ENCODE measurements at regions not wholly inside any gene's neighbourhood (a gene's known extent, or its start where the extent isn't known, plus 50 kb on each side); places are given as distances from the start of the nearest gene placed in this dataset.

DNA sequence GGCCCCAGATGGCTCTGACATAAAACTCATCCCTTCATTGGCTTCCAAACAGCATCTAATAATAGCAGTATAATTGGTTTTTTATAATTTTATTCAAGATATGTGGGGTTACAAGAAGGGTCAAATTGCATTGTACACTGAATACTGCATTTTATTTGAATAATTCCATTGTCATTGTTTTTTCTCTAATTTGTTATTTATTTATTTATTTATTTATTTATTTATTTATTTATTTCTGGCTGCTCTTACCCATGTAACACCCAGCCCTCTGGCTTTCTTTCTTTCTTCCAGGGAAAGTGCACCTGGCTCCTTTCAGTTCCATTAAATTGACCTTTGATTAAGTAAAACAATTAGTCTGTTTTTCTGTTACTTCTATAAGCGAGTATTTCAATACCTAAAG, 210.1 kb downstream of the CDH9 start:
- DNase-seq, result no peak

DNA sequence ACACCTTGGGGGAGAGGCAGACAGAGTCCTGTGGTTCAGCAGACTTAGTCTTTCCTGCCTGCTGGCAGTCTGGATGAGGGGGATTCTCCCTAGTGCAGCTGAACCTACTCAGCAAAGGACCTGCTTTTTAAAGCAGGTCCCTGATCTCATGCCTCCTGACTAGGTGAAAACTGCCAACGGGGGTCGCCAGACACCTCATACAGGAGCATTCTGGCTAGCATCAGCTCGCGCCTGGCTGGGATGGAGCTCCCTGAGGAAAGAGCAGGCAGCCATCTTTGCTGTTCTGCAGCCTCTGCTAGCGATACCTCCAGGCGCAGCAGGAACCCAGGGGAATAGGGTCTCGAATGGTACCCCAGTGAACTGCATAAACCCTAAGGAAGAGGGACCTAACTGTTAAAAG, 225.2 kb downstream of the CDH9 start:
- DNase-seq, result no peak

DNA sequence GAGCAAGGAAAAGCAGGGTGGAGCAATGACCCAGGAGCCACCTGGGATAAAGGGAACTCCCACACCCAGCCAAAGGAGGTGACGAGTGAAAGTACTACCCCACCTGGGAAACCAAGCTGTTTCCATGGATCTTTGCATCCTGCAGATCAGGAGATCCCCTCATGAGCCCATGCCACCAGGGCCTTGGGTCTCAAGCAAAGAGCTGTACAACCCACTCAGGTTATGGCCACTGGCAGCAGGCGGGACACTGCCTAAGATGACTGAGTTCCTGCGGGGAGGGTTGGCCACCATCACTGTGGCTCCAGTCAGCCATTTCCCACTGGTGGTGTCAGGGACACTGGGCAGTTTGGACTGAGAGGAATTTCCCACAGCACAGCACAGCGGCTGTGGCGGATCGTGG, 225.7 kb downstream of the CDH9 start:
- no peak for DNase-seq

DNA sequence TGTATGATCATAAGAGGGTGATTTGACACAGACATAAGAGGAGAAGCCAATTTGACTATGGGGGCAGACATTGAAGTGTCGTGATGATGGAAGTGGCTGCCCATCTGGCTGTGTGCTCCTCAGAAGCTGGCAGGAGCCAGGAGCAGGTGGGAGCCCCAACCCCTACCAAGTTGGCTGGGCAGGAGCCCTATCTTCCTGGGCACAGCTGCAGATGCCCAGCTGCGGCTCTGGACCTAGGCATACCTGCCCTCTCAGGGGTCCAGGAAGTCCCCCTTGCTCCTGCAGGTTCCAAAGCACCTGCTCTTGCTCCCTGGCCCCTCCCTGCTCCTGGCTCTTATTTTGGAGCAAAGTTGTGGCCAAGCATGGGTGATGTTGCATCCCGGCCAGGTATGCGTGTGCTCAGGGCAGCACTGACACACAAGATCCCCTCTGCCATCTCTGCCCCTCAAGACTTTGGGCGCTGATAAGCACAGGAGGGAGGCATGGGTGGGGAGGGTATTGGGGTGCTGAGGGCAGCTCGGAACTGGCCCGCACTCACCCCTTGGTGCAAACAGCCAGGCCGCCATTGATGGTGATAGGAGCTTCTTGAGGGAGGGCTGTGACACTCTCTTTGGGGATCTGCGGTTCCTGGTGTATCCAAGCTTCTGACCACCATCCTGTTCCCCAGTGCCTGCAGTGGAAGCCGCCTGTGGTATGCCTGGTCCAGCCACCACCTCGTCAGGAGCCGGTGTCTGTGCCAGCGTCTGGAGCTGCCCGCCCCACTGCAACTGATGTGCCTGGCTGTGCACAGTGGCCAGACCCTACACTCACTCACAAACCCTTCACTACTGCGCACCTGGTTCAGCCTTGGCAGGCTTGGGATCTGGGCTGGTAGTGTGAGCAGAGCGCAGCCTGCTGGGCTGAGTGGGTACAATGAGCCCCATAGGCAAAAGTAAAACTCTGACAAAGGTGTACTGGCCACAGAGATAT, 230.9 kb downstream of the CDH9 start:
- peak in 1 of 2 experiments; percentile 26 for DNase-seq

DNA sequence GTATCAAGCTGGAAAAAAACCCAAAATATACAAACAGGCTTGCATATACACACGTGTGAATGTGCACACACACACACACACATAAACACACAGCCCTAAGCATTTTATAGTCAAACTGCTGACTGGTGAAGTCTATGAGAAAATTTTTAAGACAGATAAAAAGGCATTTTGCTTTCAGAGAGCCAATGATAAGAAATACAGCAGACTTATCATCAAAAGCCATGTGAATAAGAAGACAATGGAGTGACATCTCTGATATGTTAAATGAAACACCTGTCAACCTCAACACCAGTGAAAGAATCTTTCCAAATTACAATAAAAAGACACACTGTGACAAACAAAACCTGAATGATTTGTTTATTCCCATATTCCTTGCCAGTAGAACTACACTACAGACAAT, 233.3 kb downstream of the CDH9 start:
- DNase-seq, result no peak

DNA sequence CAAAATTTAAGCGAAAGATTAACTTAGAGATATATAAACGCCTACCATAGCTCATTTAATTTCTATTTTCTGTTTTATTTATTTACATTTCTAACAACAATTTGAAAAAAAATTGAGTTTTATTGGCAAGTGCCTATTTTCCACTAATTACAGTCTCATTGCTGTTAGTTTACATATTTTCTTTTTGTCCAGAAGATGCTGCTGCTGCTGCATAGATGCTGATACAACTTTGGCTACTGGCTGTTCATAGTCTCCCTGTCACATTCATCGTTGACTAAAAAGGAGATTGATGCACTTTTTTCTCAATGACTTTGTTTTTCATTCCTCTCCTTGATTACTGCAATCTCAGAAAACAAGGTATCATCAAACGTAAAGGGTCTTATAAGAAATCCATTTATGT, 235.4 kb downstream of the CDH9 start:
- no peak for DNase-seq

DNA sequence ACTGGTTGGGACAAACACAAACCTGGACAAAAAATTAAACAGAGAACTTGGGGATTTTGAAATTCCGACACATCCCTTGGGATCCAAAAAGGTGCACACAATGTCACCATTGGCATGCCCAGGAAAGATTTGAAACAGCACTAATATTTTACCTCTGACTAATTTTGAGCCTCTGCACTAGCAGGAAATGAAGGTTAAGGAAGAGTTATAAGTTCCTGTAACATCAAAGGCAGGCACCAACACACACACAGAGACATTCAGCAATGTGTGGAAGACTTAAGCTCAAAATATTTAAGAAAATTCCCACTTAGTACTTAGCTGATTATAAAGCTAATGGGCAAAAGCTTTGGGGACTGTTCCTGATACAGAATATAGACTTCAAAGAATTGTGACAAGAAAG, 247.0 kb downstream of the CDH9 start:
- no peak for DNase-seq

DNA sequence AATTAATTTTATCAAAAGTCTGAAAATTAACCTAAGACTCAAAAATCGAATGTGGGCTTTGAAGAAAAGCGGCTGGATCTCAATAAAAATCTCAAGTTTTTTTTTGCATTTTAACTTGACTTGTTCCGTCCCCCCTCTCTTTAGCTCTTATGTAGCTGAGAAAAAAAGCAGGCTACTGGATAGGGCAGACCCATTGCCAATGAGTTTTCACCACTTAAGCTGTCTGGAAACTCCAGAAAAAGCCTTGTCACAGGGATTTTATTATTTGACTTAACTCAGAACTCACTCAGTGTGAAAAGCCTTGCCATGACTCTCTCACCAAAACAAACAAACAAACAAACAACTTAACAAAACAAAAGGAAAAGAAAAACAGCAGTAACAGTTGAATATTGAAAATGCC, 247.4 kb downstream of the CDH9 start:
- DNase-seq, result no peak

DNA sequence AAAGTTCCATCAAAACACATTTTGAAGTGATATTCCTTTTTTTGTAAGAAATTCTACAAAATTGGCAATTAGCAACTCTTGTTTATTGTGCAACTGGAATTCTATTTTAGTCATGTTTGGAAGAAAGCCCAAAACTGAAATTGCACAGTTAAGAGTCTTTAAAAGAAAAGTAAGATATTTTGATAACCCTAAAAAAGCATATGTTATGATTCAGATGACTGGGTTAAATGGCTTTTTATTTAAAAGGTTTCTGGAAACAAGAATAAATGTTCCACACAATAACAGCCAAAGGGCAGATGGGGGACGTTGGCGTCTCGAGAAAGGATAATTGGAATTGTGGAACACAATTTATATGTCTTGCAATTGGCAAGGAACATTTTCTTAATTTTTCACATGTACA, 275.2 kb downstream of the CDH9 start:
- no peak for DNase-seq

DNA sequence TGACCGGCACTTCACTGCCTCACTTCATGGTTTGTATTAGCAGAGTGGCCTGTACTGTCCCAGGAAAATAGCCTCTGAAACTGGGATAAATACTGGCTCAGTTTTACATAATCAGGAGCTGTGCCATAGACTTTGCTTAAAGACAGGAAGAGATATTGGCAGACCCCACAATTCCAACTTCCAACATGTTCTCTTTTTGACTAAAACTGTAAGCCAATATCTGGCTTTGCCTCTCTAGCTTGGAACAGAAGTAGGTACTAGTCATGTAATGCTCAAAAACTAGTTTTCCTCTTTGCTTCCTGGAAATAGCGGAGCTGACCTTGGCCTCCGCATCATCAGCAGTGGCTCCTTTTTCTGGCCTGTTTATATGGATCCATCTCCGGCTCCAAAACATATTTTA, 276.9 kb downstream of the CDH9 start:
- DNase-seq, result no peak

DNA sequence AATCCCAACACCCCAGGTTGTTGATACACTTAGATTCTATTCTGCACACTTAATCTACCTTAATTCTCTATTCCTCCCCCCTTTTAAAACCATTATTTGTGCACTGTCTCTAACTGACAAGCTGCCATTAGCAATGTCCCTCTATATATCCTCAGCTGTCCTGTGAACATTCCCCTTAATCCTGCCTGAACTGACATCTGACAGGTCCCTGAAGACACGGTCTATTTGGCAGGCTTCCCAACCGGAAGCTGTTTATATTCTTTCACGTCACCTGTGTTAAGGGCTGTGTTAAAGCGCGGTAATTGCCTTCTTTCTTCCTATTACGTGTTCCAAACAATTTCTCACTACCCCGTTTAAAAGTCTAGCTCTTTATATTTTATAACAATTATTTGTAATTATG, 277.3 kb downstream of the CDH9 start:
- DNase-seq, result no peak

DNA sequence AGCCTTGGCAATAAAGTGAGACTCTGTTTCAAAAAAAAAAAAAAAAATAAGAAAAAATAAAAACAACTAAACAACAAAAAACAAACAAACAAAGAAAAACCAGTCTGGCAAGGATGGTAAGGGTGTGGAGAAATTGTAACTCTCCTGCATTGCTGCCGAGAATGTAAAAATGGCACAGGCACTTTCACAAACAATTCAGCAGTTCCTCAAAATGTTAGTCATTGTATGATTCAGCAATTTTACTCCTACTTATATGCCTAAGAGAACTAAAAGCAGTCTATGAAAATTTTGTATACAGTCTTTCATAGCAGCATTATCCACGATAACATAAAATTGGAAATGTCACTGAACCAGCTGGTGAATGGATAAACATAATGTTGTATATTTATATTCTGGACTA, 280.4 kb downstream of the CDH9 start:
- no peak for DNase-seq

DNA sequence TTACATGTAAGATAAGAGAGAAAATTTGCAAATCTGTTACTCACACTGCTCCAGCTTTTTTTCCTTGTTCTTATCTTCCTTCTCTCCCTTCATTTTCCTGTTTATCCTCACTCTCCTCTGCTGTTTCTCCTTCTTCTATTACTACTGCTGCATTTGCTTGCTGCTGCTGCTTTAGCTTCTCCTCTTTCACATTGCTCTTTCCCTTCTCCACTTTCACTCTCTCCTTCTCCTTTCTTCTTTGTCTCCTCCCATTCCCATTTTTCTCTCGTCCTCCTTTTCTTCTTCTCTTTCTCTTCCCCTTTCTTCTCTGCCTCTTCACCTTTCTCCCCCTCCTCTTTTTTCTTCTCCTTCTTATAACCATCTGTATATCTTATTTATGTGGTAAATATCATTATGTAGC, 288.6 kb downstream of the CDH9 start:
- no peak for DNase-seq

DNA sequence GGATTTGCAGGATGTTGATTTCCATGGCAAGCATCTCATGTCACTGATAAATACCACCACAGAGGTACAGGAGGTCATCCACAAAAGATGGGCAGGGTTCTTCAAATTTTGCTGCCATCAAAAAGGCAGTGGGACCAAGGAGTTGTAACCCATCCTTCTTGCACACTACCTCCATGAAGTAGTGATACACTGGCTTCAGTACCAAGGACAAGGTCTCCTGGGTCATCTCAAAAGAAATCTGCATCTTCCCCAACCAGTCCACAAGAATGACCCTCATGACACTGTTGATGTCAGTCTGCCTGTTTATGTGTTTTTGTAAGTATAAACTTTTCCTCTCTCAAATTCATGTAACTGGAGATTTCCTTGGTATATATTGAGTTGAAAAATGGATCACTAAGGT, 298.2 kb downstream of the CDH9 start:
- DNase-seq, result no peak

DNA sequence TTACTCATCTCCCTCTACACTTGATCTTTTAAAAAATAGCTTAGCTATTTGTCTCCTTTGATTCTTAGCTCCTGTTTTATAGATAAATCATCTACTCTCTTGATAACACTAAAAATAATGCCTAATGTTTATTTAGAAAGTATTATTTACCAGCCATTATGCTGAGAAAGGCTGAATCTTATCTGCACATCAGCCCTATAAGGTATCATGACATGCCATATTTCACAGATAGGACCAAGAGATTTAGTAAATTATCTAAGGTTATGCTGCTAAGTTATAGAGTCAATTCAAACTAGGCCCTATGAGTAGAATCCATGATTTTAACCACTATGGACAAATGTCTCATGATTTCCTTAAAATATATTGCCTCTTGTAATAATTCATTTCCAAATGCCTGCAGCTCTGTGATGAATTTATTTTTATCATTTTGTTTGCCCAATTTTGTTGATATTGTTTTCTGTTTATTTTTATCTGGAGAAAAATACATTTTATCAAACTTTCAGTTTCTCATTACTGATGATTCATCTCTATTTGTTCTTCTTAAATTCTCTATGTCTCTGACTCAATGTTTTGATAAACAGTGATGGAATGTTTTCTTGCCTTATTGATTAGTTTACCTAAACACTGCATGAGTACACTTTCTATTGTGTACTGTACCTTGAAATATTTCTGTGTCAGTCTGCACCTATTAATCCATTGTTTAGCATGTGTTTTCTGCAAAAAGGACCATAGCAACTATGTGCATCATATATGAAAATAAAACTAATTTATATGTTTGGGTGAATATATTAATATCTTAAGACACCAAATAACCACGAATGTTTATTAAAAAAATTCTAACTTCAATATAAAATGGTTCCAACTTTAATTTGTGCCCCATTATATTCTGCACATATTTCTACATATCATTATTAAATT, 300.8 kb downstream of the CDH9 start:
- DNase-seq, result no peak

DNA sequence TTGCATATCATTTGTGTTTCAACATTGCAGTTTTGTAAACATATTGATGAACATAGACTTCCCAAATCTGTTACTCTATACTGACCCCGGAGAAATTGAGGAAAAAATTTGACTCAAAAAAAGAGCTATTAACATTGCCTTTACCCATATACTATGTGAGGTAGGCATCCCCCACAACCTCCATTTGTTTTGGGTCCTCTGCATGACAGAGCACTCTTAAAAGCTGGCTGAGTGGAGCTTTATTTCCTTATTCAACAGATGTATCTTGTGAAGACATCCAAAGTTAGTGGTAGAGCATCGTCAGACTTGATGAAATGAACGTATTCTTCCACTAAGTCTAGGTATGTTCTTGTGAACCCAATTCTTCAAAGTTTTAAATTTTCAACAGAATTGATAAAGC, 310.5 kb downstream of the CDH9 start:
- DNase-seq, result no peak

DNA sequence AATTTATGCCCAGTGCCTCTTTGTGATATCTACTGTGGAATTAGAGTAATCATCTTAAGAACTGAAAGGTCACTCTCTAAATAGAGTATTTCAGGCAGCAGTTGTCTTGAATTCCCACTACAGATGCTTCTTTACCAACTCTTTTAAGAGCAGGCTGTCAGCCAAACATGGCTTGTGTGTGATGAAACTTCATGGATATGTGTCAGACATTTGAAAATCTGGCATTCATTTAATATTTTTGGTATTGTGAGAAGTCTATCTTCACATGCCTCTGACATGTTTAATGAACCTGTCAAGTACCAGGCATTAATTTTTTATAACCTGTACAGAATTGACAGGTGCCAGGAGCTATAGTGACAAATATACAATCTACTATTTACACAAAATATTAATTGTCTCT, 318.6 kb downstream of the CDH9 start:
- no peak for DNase-seq

DNA sequence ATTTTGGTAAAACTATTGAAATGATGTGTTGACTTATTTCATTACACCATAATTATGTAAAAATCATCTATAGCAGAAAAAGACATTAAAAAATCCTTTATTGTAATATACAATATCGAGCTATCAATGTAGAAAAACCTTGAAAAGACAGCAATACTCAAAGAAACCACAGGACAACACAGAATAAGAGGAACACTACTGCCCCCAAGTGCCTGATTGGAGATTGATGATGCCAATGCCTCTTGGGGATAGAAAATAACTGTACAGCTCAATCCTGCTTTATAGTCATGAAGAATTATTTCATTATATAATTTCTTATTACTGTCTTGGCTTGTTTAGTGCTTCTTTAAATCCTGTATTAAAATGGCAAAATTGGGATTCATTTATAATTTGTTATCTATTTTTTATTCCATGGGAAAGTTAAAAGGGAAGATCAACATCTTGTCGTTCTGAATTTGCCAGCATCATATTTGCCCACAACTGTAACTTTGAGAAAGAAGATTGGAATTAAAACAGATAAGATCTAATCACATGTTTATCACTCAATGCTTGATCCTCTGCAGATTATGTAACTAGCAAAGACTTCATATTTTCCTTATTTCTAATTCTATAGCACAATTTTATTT, 337.5 kb downstream of the CDH9 start:
- DNase-seq, result peak in 1 of 2 experiments; percentile 74

DNA sequence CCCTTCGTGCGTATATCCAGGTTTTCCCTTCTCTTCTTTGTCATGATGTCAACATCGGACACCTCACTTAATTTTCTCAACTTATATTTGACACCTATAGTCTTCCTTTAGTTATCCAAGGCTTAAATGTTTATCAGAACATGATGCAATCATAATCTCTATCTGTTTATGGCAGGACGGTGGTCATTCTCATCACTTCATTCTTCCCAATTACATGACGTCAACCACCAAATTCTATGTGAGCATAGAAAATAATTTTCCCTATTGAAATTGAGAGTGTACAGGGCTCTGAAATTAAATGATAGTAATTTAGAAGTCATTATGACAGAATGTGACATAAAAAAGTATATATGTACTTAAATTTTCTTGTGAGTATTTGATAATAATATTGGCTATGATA, 345.4 kb downstream of the CDH9 start:
- no peak for DNase-seq

DNA sequence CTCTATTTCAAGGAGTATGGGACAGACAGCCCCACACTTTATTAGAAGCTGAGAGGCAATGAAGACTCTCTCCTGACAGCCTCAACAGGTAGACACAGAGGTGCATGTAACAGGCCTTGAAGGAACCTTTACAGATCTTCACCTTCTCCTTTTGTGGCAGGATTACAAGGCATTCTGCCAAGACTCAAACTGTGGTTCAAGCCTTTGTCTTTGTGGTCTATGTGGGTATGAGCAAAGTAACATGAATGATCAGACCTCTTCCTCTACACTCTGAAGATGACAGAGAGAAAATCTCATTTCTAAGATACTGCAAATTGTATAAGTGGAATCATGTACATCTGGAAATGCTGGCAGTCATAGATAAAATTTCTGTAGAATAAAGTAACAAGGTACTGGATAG, 346.9 kb downstream of the CDH9 start:
- DNase-seq, result no peak

DNA sequence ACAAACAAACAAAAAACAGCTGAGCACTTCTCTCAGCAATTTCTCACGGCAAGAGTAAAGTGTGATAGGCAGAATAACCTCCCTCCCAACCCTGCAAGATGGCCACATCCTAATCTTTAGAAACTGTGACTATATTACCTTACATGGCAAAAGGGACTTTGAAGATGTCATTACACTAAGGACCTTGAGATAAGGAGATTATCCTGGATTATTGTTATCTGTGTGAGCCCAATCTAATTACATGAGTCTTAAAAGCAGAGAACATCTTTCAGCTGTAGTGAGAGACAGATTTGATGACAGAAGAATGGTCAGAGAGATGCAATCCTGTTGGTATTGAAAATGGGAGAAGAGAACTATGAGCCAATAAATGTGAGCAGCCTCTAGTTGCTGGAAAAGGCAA, 347.9 kb downstream of the CDH9 start:
- no peak for DNase-seq

DNA sequence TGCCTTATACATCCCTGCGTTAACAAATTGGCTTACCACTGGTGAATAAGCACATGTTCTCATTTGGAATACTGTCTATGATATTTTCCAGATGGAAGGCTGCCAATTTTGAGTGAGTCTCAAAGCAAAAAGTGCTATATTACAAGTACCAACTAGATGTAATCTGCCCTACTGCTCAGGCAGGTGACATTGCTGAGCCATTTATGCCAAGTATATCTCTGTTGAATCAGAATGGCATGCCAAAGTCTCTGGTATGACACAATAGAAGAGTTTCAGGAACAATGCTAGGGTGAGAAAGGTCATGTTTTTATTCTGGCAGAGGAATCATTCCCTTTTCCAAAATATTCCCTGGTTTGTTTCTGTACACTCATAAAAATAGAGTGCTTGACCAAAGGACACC, 356.5 kb downstream of the CDH9 start:
- no peak for DNase-seq

DNA sequence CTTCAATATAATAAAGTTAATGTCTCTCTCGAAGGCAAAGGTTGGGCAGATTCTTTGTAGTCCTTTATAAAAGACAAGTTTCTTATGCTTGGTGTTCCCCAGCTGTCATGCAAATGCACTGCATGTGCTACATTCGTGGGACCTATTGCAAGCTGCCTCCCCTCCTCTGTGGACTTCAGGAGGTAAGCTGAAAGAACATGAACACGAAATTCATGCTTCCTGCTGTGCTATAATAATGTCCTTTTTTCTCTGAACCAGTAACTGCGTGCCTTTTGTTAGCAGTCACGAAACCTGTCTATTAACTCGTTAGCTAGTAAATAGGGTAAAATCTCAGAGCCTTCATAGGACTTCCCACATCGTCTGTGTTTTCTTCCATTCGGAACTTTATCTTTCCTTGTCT, 363.5 kb downstream of the CDH9 start:
- DNase-seq, result peak in 1 of 2 experiments; percentile 11

DNA sequence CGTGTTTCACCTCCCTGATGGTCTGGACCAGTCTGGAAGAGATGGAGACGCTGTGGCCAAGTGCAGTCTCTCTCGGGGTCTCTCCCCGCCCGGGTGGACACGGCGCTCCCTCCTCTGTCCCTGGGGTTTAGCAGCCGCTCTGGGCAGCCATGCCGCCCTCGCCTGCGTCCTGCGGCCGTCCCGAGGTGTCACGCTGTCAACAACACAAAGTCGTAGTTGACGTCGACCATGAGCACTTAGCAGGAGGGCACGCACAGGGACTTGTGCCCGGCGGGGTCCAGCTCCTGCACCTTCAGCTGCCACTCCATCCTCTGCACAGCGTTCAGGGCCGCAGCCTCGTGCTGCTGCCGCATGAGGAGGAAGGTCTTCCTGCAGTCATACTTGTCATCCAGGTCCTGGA, 368.9 kb downstream of the CDH9 start:
- no peak for DNase-seq

All from NCI-H526 (cell line).